ENCODE measurements at regions not wholly inside any gene's neighbourhood (a gene's known extent, or its start where the extent isn't known, plus 50 kb on each side); places are given as distances from the start of the nearest gene placed in this dataset.

DNA sequence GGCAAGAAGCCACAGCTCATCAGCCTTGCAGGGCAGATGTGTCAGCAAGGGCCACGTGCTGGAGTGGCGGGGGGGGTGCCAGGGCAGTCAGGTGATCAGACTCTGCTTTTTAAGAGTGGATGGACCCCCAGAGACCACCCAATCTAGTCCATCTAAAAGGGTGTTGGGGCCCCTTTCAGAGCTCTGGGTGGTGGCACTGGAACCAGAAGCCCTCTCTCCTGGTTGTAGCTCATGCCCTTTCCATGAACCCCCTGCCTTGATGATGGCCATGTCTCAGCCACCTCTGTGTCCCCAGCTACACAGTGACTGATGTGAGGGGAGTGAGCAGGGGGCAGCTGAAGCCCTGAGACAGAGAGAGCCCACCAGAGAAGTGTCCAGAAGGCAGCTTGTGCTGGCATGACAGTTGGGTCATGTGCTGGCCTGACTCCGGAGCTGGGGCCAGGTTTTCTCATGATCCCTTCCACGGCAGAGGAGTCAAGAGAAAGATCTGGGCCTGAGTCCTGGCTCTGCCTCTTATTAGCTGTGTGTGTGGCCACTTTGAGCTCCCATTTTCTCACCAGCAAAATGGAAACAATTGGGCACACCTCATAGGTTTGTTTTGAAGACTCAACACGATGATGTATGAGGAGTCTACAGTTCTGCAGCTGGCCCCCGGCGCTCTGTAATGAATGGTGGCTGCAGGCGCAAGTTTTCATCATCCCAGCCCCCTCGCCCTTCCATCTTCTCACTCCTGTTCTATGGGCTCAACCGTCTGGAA, 195.7 kb downstream of the ZFP36L2 start:
- Histone ChIP-seq H3K36me3 (ENCODE audit: low read depth) (peaks cover 13% of the 10 kb centered on the region; the same call in 1 of the 2 replicates), H3K27me3 (ENCODE audit: insufficient read depth, low read depth) (no peaks in the 10 kb centered on the region), H3K9me2 (ENCODE audit: insufficient read depth) (no peaks in the 10 kb centered on the region), H2AFZ (no peak overlapping the region), H3K27ac (no peak overlapping the region), H3K9me3 (ENCODE audit: insufficient read depth, low read depth) (no peaks in the 10 kb centered on the region), H3K79me2 (ENCODE audit: low read depth) (peaks cover 10% of the 10 kb centered on the region; the same call in 1 of the 2 replicates), H3F3A (ENCODE audit: insufficient read depth, low read depth) (peaks cover 23% of the 10 kb centered on the region; the same call in 1 of the 2 replicates), H4K20me1 (ENCODE audit: insufficient read depth) (no peaks in the 10 kb centered on the region), H3K4me1 (replicated peaks; ENCODE audit: insufficient read depth) (peaks cover 8% of the 10 kb centered on the region; the same call in 1 of the 2 replicates), H3K4me2 (no peak overlapping the region), H3K4me3 (no peak overlapping the region)
- ChIA-PET POLR2A (ENCODE audit: unreplicated experiment) (interaction anchor here (0.7 kb wide), 1 partner anchor 196 kb away, joined by 6 read pairs; no protein-coding TSS in a partner anchor), CTCF (no interaction called here)
- intact Hi-C loops (cut with micrococcal nuclease; ENCODE audit: unreplicated experiment): no loop called here
- no peak for DNase-seq
- TF ChIP-seq EZH2 (IDR thresholded peaks at IDR 0.05; ENCODE audit: low read depth): no peak
- no peak for TF ChIP-seq CTCF (conservative IDR thresholded peaks at IDR 0.05)
- no TSS peak for BruUV-seq (replicated peaks)

DNA sequence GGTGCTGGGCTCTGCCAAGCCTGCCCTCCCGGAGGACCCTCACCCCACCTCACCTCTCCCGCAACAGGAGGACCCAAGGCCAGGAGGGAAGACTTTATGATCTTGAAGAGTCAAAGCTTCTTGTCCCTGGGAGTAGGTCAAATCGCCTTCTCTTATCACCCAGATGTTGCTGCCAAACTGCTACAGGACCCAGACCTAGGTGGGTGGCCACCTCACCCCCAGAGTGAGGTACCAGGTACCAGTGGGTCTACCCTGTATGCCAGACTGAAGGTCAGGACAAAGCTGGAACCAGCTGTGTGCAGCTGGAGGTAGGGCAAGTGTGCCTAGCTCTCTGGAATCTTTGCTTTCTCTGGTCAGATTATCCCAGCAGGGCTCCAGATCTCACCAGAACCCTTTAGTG, 197.2 kb downstream of the ZFP36L2 start:
- Histone ChIP-seq H3K79me2 (ENCODE audit: low read depth) (peaks cover under 1% of the 10 kb centered on the region; the same call in 1 of the 2 replicates), H3K4me3 (no peak overlapping the region), H3K4me2 (no peak overlapping the region), H3F3A (ENCODE audit: insufficient read depth, low read depth) (peaks cover 28% of the 10 kb centered on the region; the same call in 1 of the 2 replicates), H3K27ac (no peak overlapping the region), H3K9me2 (ENCODE audit: insufficient read depth) (no peaks in the 10 kb centered on the region), H2AFZ (no peak overlapping the region), H3K36me3 (ENCODE audit: low read depth) (peaks cover 13% of the 10 kb centered on the region; the same call in 1 of the 2 replicates), H3K9me3 (ENCODE audit: insufficient read depth, low read depth) (no peaks in the 10 kb centered on the region), H3K4me1 (replicated peaks; ENCODE audit: insufficient read depth) (peaks cover 19% of the 10 kb centered on the region; the same call in 1 of the 2 replicates), H3K27me3 (ENCODE audit: insufficient read depth, low read depth) (no peaks in the 10 kb centered on the region), H4K20me1 (ENCODE audit: insufficient read depth) (no peaks in the 10 kb centered on the region)
- POLR2A ChIA-PET (ENCODE audit: unreplicated experiment): interaction anchor here (0.7 kb wide), 1 partner anchor 16 kb away, joined by 3 read pairs; no protein-coding TSS in a partner anchor
- BruUV-seq (replicated peaks): no TSS peak
- TF ChIP-seq EZH2 (IDR thresholded peaks at IDR 0.05; ENCODE audit: low read depth) (no peak), CTCF (conservative IDR thresholded peaks at IDR 0.05) (no peak)
- intact Hi-C loops (cut with micrococcal nuclease; ENCODE audit: unreplicated experiment): no loop called here
- CTCF ChIA-PET: no interaction called here
- no peak for DNase-seq

DNA sequence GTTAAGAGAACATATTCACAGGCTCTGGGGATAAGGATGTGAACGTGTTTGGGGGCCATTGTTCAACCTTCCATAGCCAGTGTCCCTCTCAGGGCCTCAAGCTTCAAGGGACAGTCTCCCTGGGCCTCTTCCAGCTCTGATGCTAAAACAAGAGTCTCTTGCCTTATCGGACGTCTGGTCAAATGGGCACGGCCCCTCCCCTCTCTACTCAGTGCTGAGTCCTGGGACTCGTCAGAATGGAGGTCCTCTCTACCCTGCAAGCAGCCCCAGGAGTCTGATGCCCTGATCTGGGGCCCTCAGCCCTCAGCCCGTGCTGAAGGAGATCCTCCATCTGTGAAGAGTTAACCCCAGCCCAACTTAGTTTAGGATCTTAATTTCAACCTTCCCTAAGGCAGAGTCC, 198.2 kb downstream of the ZFP36L2 start:
- H3K79me2 ChIP-seq (ENCODE audit: low read depth): no peaks in the 10 kb centered on the region
- 0 out of 2 replicates have a peak, but pooled peaks cover 6% of the 10 kb centered on the region for H3K36me3 ChIP-seq (ENCODE audit: low read depth)
- H3K27me3 ChIP-seq (ENCODE audit: insufficient read depth, low read depth): no peaks in the 10 kb centered on the region
- no peak overlapping the region for H3K4me2 ChIP-seq
- no peak for TF ChIP-seq CTCF (conservative IDR thresholded peaks at IDR 0.05)
- no peak for TF ChIP-seq EZH2 (IDR thresholded peaks at IDR 0.05; ENCODE audit: low read depth)
- H3K9me2 ChIP-seq (ENCODE audit: insufficient read depth): no peaks in the 10 kb centered on the region
- peaks cover 28% of the 10 kb centered on the region; the same call in 1 of the 2 replicates for H3F3A ChIP-seq (ENCODE audit: insufficient read depth, low read depth)
- no peak for DNase-seq
- H3K27ac ChIP-seq: no peak overlapping the region
- POLR2A ChIA-PET (ENCODE audit: unreplicated experiment): no interaction called here
- no peak overlapping the region for H3K4me3 ChIP-seq
- BruUV-seq (replicated peaks): no TSS peak
- peaks cover 19% of the 10 kb centered on the region; the same call in 1 of the 2 replicates for H3K4me1 ChIP-seq (replicated peaks; ENCODE audit: insufficient read depth)
- no peaks in the 10 kb centered on the region for H4K20me1 ChIP-seq (ENCODE audit: insufficient read depth)
- intact Hi-C loops (cut with micrococcal nuclease; ENCODE audit: unreplicated experiment): no loop called here
- H2AFZ ChIP-seq: no peak overlapping the region
- CTCF ChIA-PET: no interaction called here
- no peaks in the 10 kb centered on the region for H3K9me3 ChIP-seq (ENCODE audit: insufficient read depth, low read depth)

All from PC-9 (cell line).